ENCODE measurements at regions not wholly inside any gene's neighbourhood (a gene's known extent, or its start where the extent isn't known, plus 50 kb on each side); places are given as distances from the start of the nearest gene placed in this dataset.

DNA sequence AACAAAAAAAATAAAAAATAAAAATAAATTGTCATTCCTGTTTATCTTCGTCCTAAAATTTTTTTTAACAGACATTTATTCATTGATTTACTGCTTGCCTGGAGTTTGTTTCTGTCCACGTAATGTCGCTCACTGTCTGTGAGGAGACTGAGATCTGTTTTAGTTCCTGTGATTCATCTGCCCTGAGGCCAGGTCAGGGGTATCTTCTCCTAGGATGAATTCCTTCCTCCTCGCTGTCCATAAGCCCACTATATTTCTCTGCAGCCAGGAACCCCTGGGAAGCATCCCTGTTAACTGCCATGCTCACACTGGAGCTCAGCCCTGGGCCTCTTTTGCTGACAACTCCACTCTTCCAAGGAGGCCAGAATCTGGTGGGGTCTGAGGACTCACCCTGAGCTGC, 682.0 kb downstream of the MTRR start:
- ATAC-seq (ENCODE audit: insufficient number of reproducible peaks, low FRiP score, low read depth) (no peak), DNase-seq (ENCODE audit: low spot score) (no peak)
- TF ChIP-seq, protein P1, sequence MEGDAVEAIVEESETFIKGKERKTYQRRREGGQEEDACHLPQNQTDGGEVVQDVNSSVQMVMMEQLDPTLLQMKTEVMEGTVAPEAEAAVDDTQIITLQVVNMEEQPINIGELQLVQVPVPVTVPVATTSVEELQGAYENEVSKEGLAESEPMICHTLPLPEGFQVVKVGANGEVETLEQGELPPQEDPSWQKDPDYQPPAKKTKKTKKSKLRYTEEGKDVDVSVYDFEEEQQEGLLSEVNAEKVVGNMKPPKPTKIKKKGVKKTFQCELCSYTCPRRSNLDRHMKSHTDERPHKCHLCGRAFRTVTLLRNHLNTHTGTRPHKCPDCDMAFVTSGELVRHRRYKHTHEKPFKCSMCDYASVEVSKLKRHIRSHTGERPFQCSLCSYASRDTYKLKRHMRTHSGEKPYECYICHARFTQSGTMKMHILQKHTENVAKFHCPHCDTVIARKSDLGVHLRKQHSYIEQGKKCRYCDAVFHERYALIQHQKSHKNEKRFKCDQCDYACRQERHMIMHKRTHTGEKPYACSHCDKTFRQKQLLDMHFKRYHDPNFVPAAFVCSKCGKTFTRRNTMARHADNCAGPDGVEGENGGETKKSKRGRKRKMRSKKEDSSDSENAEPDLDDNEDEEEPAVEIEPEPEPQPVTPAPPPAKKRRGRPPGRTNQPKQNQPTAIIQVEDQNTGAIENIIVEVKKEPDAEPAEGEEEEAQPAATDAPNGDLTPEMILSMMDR (IDR thresholded peaks at IDR 0.05): no peak
- H3K9me3 ChIP-seq: peaks cover 8% of the 10 kb centered on the region
- H3K27ac ChIP-seq: no peak overlapping the region
- no peaks in the 10 kb centered on the region for H3K4me1 ChIP-seq (ENCODE audit: control insufficient read depth in 1 of 2, low read depth in 2 of 2)
- no peak overlapping the region for H3K4me3 ChIP-seq
- no peaks in the 10 kb centered on the region for H3K27me3 ChIP-seq (replicated peaks; ENCODE audit: insufficient read depth)
- no peaks in the 10 kb centered on the region for H3K36me3 ChIP-seq

- Histone ChIP-seq H3K4me3 (no peak overlapping the region), H3K9me3 (peaks cover 8% of the 10 kb centered on the region), H3K27ac (no peak overlapping the region), H3K27me3 (replicated peaks; ENCODE audit: insufficient read depth) (no peaks in the 10 kb centered on the region), H3K36me3 (no peaks in the 10 kb centered on the region), H3K4me1 (ENCODE audit: control insufficient read depth in 1 of 2, low read depth in 2 of 2) (no peaks in the 10 kb centered on the region)
- DNase-seq (ENCODE audit: low spot score): no peak
- no peak for ATAC-seq (ENCODE audit: insufficient number of reproducible peaks, low FRiP score, low read depth)
- TF ChIP-seq, protein P1 (IDR thresholded peaks at IDR 0.05): no peak
Measured at GRCh38 chr5:8553364-8553763, 684.4 kb downstream of the MTRR start.

GRCh38 chr5:8557728-8558127, 688.8 kb downstream of the MTRR start:
- DNase-seq (ENCODE audit: low spot score) (no peak), ATAC-seq (ENCODE audit: insufficient number of reproducible peaks, low FRiP score, low read depth) (no peak)
- H3K4me1 ChIP-seq (ENCODE audit: control insufficient read depth in 1 of 2, low read depth in 2 of 2): no peaks in the 10 kb centered on the region
- H3K4me3 ChIP-seq: no peak overlapping the region
- H3K36me3 ChIP-seq: no peaks in the 10 kb centered on the region
- peaks cover 8% of the 10 kb centered on the region for H3K9me3 ChIP-seq
- TF ChIP-seq, protein P1 (IDR thresholded peaks at IDR 0.05): no peak
- no peak overlapping the region for H3K27ac ChIP-seq
- no peaks in the 10 kb centered on the region for H3K27me3 ChIP-seq (replicated peaks; ENCODE audit: insufficient read depth)

- Histone ChIP-seq H3K27me3 (replicated peaks; ENCODE audit: insufficient read depth) (no peaks in the 10 kb centered on the region), H3K36me3 (no peaks in the 10 kb centered on the region), H3K27ac (no peak overlapping the region), H3K4me3 (no peak overlapping the region), H3K4me1 (ENCODE audit: control insufficient read depth in 1 of 2, low read depth in 2 of 2) (no peaks in the 10 kb centered on the region), H3K9me3 (no peaks in the 10 kb centered on the region)
- ATAC-seq (ENCODE audit: insufficient number of reproducible peaks, low FRiP score, low read depth) (no peak), DNase-seq (ENCODE audit: low spot score) (no peak)
- TF ChIP-seq, protein P1 (IDR thresholded peaks at IDR 0.05): no peak
Measured at GRCh38 chr5:8560776-8561175, 691.8 kb downstream of the MTRR start.

DNA sequence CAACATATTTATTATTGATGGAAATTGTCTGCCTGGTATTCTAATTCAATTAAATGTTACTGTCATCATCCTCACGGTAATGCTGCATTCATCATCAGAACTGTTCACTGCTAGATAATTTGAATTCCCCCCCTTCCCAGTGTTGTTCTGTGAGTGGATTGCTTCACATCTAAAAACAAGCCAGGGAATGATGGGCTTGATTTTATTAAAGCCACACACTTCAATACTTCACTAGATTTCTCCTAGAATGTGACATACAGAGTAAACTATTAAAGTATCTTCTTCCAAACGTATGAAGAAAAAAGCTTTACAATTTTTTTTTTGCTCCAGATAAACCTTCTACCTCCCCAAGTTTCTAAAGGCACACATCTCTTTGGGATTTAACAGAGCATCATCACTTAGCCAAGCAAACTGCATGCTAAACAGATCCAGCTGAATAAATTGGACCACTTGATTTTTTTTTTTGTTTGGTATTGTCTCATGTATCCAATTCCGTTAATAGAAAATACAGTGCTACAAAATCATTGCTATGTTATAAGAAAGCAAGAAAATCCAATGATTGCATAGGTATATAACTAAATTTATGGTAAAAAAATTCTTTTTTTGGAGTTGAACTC, 692.4 kb downstream of the MTRR start:
- Histone ChIP-seq H3K4me3 (no peak overlapping the region), H3K27ac (no peak overlapping the region), H3K4me1 (ENCODE audit: control insufficient read depth in 1 of 2, low read depth in 2 of 2) (no peaks in the 10 kb centered on the region), H3K27me3 (replicated peaks; ENCODE audit: insufficient read depth) (no peaks in the 10 kb centered on the region), H3K36me3 (no peaks in the 10 kb centered on the region), H3K9me3 (no peaks in the 10 kb centered on the region)
- DNase-seq (ENCODE audit: low spot score) (no peak), ATAC-seq (ENCODE audit: insufficient number of reproducible peaks, low FRiP score, low read depth) (no peak)
- TF ChIP-seq, protein P1 (IDR thresholded peaks at IDR 0.05): no peak

All from thoracic aorta (tissue), 2 donors.